ENCODE measurements at regions not wholly inside any gene's neighbourhood (a gene's known extent, or its start where the extent isn't known, plus 50 kb on each side); places are given as distances from the start of the nearest gene placed in this dataset.

- Histone ChIP-seq H3K27me3 (no peaks in the 10 kb centered on the region), H3K9me3 (replicated peaks in 1 of 3) (no peaks in the 10 kb centered on the region)
- intact Hi-C loops (cut with DNase I), result no loop called here
Observed at GRCh38 chr9:80790764-80791163, 898.6 kb downstream of the TLE1 start.

GRCh38 chr9:80789831-80790230 is 899.5 kb downstream of the TLE1 start:
- 80 to 93% (median 88%) methylated on average over 5 of the region's 5 CpGs for WGBS, 4 donors
- no peaks in the 10 kb centered on the region for H3K4me1 ChIP-seq (replicated peaks in 1 of 2)
- no peak for DNase-seq
- TF ChIP-seq POLR2A (IDR thresholded peaks at IDR 0.05) (no peak), CTCF (IDR thresholded peaks at IDR 0.05) (no peak)
- no peak overlapping the region for H3K4me3 ChIP-seq
- no peaks in the 10 kb centered on the region for H3K36me3 ChIP-seq (replicated peaks in 1 of 2)
- intact Hi-C loops (cut with DNase I), result no loop called here
- H3K27me3 ChIP-seq, result no peaks in the 10 kb centered on the region
- H3K27ac ChIP-seq, result no peak overlapping the region
- H3K9me3 ChIP-seq (replicated peaks in 1 of 3), result no peaks in the 10 kb centered on the region

More at GRCh38 chr9:80790764-80791163, 898.6 kb downstream of the TLE1 start:
- Histone ChIP-seq H3K4me1 (replicated peaks in 1 of 2) (no peaks in the 10 kb centered on the region), H3K36me3 (replicated peaks in 1 of 2) (no peaks in the 10 kb centered on the region), H3K4me3 (no peak overlapping the region), H3K27ac (no peak overlapping the region)
- no peak for DNase-seq
- no peak for TF ChIP-seq POLR2A (IDR thresholded peaks at IDR 0.05)
- no peak for TF ChIP-seq CTCF (IDR thresholded peaks at IDR 0.05)

- H3K4me1 ChIP-seq (replicated peaks in 1 of 2), result no peaks in the 10 kb centered on the region
- H3K27ac ChIP-seq, result no peak overlapping the region
- H3K4me3 ChIP-seq, result no peak overlapping the region
- no peak for TF ChIP-seq CTCF (IDR thresholded peaks at IDR 0.05)
- TF ChIP-seq POLR2A (IDR thresholded peaks at IDR 0.05), result no peak
- no peaks in the 10 kb centered on the region for H3K27me3 ChIP-seq
- H3K9me3 ChIP-seq (replicated peaks in 1 of 3), result no peaks in the 10 kb centered on the region
- intact Hi-C loops (cut with DNase I), result no loop called here
- H3K36me3 ChIP-seq (replicated peaks in 1 of 2), result no peaks in the 10 kb centered on the region
- 83 to 94% (median 90%) methylated on average over 1 of the region's 1 CpG for WGBS, 4 donors
- no peak for DNase-seq
Observed at GRCh38 chr9:80787636-80788035, 901.7 kb downstream of the TLE1 start.

GRCh38 chr9:80784647-80785046 is 904.7 kb downstream of the TLE1 start:
- no peak for TF ChIP-seq POLR2A (IDR thresholded peaks at IDR 0.05)
- TF ChIP-seq CTCF (IDR thresholded peaks at IDR 0.05), result no peak
- Histone ChIP-seq H3K27me3 (no peaks in the 10 kb centered on the region), H3K9me3 (replicated peaks in 1 of 3) (no peaks in the 10 kb centered on the region), H3K36me3 (replicated peaks in 1 of 2) (no peaks in the 10 kb centered on the region), H3K4me1 (replicated peaks in 1 of 2) (no peaks in the 10 kb centered on the region), H3K27ac (no peak overlapping the region), H3K4me3 (no peak overlapping the region)
- intact Hi-C loops (cut with DNase I), result no loop called here
- no peak for DNase-seq

Measured in adrenal gland (tissue), 9 donors.